K562 (cell line): ENCODE measurements at regions not wholly inside any gene's neighbourhood (a gene's known extent, or its start where the extent isn't known, plus 50 kb on each side); places are given as distances from the start of the nearest gene placed in this dataset.

Source experiments
- ARID1B ChIP-seq: fragments of 450-650 bp; IDR thresholded peaks from 2 replicates; pipeline ENCODE4 v1.6.1; 2016; ENCODE audit warnings: antibody characterized with exemption, mild to moderate bottlenecking, inconsistent platforms
- CBFA2T3 ChIP-seq: fragments of 450-650 bp; IDR thresholded peaks from 2 replicates; pipeline ENCODE4 v1.6.1; 2017
- CEBPB ChIP-seq: fragments of 450-650 bp; IDR thresholded peaks from 2 replicates; pipeline ENCODE4 v1.6.1; 2016; ENCODE audit warnings: missing genetic modification characterization, missing compliant biosample characterization
- ELF4 ChIP-seq: fragments of 450-650 bp; formaldehyde crosslinking; IDR thresholded peaks from 2 replicates; pipeline ENCODE4 v1.4.0; 2022; ENCODE audit warnings: missing genetic modification characterization
- HNRNPUL1 ChIP-seq: fragments of 200-400 bp; formaldehyde crosslinking; IDR thresholded peaks from 2 replicates; pipeline ENCODE4 v1.6.1; 2017; ENCODE audit warnings: low read length
- NCOR1 ChIP-seq: fragments of 450-650 bp; IDR thresholded peaks from 2 replicates; pipeline ENCODE4 v1.6.1; 2016; ENCODE audit warnings: mild to moderate bottlenecking, moderate library complexity
- NFYB ChIP-seq: IDR thresholded peaks from 2 replicates; pipeline ENCODE4 v1.6.1; 2011; ENCODE audit warnings: mild to moderate bottlenecking, moderate library complexity; ENCODE audit not compliant: insufficient read length; ENCODE audit errors: extremely low read depth
- POLR2AphosphoS5 ChIP-seq: IDR thresholded peaks from 2 replicates; pipeline ENCODE4 v1.6.1; 2011; ENCODE audit warnings: mild to moderate bottlenecking, low read depth, low read length, moderate library complexity; ENCODE audit not compliant: control insufficient read depth, insufficient read depth
- RCOR1 ChIP-seq, 2 experiments: IDR thresholded peaks; 2 replicates each; pipeline ENCODE4 v1.6.1; 2012; ENCODE audit warnings: low read depth in 2 of 2, low read length in 2 of 2, borderline replicate concordance in 1 of 2, improper control_type of control experiment in 1 of 2
- SAFB2 ChIP-seq: fragments of 200-400 bp; formaldehyde crosslinking; IDR thresholded peaks from 2 replicates; pipeline ENCODE4 v1.6.1; 2018; ENCODE audit warnings: borderline replicate concordance, low read length, low read depth, moderate library complexity; ENCODE audit not compliant: severe bottlenecking
- STAT5A ChIP-seq: IDR thresholded peaks from 2 replicates; pipeline ENCODE4 v1.6.1; 2012; ENCODE audit warnings: low read length, inconsistent platforms, borderline replicate concordance
- STAT5B ChIP-seq: fragments of 250-450 bp; sonication (Bioruptor Pico); IDR thresholded peaks from 2 replicates; pipeline ENCODE4 v1.8.0; 2021; ENCODE audit warnings: mild to moderate bottlenecking, inconsistent platforms
- ZNF124 ChIP-seq: sonication (generic); formaldehyde crosslinking; IDR thresholded peaks from 2 replicates; pipeline ENCODE4 v1.8.1; 2022; ENCODE audit warnings: missing genetic modification reagents
- ZZZ3 ChIP-seq: fragments of 450-650 bp; IDR thresholded peaks from 2 replicates; pipeline ENCODE4 v1.6.1; 2016; ENCODE audit warnings: antibody characterized with exemption, mild to moderate bottlenecking, moderate library complexity
- TF ChIP-seq, protein P1 (sequence below): fragments of 450-650 bp; IDR thresholded peaks from 2 replicates; pipeline ENCODE4 v1.6.1; 2016; ENCODE audit warnings: low read depth
- TF ChIP-seq, protein P2 (sequence below): sonication (generic); formaldehyde crosslinking; IDR thresholded peaks from 2 replicates; pipeline ENCODE4 v1.9.0; 2022; ENCODE audit warnings: mild to moderate bottlenecking, missing genetic modification reagents
- TF ChIP-seq, protein P3 (sequence below): fragments of 450-650 bp; formaldehyde crosslinking; conservative IDR thresholded peaks from 2 replicates; pipeline ENCODE4 v1.4.0; 2022; ENCODE audit warnings: mild to moderate bottlenecking, missing genetic modification characterization
- TF ChIP-seq, protein P4 (sequence below): fragments of 250-450 bp; sonication (Bioruptor Pico); IDR thresholded peaks from 2 replicates; pipeline ENCODE4 v1.4.0; 2020; ENCODE audit warnings: borderline replicate concordance

DNA sequence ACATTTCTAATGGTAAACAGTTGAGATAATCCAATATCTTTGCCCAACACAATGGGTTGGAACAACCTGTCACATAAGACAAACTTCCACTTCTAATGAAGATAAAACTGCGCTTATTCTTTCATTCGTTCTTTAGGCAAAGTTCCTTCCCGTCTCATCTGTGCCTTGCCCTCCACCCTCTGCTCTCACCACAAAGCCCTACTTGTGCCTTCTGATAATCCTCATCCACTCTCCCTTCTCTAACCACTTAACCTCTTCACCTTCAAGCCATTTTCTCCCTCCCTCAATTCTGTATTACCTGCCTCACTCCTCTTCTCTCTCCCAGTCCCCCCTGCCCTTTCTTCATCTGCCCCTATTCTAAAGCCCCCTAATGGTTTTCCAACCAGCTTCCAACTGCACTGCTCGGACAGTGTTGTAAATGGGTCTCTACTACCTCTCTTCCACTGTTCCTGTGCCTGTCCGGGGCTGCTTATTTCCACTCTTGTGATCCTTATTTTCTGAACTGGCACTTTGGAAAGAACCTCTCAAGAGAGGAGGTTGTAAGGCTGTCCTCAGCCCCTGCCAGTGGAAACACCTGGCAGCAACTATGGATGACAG, 62.9 kb upstream of the MYB start (continued):
- TF ChIP-seq, protein P1, sequence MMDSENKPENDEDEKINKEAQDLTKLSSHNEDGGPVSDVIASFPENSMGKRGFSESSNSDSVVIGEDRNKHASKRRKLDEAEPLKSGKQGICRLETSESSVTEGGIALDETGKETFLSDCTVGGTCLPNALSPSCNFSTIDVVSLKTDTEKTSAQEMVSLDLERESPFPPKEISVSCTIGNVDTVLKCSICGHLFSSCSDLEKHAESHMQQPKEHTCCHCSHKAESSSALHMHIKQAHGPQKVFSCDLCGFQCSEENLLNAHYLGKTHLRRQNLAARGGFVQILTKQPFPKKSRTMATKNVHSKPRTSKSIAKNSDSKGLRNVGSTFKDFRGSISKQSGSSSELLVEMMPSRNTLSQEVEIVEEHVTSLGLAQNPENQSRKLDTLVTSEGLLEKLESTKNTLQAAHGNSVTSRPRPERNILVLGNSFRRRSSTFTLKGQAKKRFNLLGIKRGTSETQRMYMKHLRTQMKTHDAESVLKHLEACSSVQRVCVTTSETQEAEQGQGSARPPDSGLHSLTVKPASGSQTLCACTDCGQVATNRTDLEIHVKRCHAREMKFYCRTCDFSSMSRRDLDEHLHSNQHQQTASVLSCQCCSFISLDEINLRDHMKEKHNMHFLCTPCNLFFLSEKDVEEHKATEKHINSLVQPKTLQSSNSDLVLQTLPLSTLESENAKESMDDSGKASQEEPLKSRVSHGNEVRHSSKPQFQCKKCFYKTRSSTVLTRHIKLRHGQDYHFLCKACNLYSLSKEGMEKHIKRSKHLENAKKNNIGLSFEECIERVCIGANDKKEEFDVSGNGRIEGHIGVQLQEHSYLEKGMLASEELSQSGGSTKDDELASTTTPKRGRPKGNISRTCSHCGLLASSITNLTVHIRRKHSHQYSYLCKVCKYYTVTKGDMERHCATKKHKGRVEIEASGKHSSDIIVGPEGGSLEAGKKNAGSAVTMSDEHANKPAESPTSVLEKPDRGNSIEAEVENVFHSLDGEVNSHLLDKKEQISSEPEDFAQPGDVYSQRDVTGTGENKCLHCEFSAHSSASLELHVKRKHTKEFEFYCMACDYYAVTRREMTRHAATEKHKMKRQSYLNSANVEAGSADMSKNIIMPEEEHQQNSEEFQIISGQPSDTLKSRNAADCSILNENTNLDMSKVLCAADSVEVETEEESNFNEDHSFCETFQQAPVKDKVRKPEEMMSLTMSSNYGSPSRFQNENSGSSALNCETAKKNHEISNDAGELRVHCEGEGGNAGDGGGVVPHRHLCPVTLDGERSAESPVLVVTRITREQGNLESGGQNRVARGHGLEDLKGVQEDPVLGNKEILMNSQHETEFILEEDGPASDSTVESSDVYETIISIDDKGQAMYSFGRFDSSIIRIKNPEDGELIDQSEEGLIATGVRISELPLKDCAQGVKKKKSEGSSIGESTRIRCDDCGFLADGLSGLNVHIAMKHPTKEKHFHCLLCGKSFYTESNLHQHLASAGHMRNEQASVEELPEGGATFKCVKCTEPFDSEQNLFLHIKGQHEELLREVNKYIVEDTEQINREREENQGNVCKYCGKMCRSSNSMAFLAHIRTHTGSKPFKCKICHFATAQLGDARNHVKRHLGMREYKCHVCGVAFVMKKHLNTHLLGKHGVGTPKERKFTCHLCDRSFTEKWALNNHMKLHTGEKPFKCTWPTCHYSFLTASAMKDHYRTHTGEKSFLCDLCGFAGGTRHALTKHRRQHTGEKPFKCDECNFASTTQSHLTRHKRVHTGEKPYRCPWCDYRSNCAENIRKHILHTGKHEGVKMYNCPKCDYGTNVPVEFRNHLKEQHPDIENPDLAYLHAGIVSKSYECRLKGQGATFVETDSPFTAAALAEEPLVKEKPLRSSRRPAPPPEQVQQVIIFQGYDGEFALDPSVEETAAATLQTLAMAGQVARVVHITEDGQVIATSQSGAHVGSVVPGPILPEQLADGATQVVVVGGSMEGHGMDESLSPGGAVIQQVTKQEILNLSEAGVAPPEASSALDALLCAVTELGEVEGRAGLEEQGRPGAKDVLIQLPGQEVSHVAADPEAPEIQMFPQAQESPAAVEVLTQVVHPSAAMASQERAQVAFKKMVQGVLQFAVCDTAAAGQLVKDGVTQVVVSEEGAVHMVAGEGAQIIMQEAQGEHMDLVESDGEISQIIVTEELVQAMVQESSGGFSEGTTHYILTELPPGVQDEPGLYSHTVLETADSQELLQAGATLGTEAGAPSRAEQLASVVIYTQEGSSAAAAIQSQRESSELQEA = no peak
- TF ChIP-seq HNRNPUL1 = no peak
- no peak for TF ChIP-seq NFYB
- peak; percentile 92 for TF ChIP-seq CBFA2T3
- TF ChIP-seq, protein P2, sequence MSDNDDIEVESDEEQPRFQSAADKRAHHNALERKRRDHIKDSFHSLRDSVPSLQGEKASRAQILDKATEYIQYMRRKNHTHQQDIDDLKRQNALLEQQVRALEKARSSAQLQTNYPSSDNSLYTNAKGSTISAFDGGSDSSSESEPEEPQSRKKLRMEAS (CRISPR knock-in tag) = no peak
- peak; percentile 66 for TF ChIP-seq NCOR1
- TF ChIP-seq STAT5A = peak; percentile 23; the same call in 1 of the 2 replicates
- no peak for TF ChIP-seq ZZZ3
- peak; percentile 79 for TF ChIP-seq ARID1B
- TF ChIP-seq, protein P3, sequence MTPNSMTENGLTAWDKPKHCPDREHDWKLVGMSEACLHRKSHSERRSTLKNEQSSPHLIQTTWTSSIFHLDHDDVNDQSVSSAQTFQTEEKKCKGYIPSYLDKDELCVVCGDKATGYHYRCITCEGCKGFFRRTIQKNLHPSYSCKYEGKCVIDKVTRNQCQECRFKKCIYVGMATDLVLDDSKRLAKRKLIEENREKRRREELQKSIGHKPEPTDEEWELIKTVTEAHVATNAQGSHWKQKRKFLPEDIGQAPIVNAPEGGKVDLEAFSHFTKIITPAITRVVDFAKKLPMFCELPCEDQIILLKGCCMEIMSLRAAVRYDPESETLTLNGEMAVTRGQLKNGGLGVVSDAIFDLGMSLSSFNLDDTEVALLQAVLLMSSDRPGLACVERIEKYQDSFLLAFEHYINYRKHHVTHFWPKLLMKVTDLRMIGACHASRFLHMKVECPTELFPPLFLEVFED (CRISPR knock-in tag) = peak; percentile 58; the same call in 1 of the 2 replicates
- TF ChIP-seq, protein P4, sequence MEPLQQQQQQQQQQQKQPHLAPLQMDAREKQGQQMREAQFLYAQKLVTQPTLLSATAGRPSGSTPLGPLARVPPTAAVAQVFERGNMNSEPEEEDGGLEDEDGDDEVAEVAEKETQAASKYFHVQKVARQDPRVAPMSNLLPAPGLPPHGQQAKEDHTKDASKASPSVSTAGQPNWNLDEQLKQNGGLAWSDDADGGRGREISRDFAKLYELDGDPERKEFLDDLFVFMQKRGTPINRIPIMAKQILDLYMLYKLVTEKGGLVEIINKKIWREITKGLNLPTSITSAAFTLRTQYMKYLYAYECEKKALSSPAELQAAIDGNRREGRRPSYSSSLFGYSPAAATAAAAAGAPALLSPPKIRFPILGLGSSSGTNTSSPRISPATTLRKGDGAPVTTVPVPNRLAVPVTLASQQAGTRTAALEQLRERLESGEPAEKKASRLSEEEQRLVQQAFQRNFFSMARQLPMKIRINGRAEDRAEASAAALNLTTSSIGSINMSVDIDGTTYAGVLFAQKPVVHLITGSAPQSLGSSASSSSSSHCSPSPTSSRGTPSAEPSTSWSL = 0 out of 2 replicates have a peak, but pooled peaks have one; percentile 68
- 0 out of 2 replicates have a peak, but pooled peaks have one; percentile 46 for TF ChIP-seq POLR2AphosphoS5
- TF ChIP-seq ELF4 = peak; percentile 86
- no peak for TF ChIP-seq CEBPB (tag)
- TF ChIP-seq RCOR1 (IDR thresholded peaks at IDR 0.05; ENCODE audit: borderline replicate concordance in 1 of 2, low read depth in 2 of 2, low read length in 2 of 2) = peak in 1 of 2 experiments; percentile 65; a peak in 1 of 4 replicates
- TF ChIP-seq ZNF124 (CRISPR knock-in tag) = no peak
- TF ChIP-seq SAFB2 = no peak
- TF ChIP-seq STAT5B (CRISPR knock-in tag) = no peak
